HG03342 (cell line): ENCODE measurements at regions not wholly inside any gene's neighbourhood (a gene's known extent, or its start where the extent isn't known, plus 50 kb on each side); places are given as distances from the start of the nearest gene placed in this dataset.

ENCODE experiments used
- ATAC-seq: cut with Tn5 transposase; IDR thresholded peaks from one replicate; pipeline ENCODE4 v1.9.1; 2021; ENCODE audit warnings: mild to moderate bottlenecking, moderate library complexity; ENCODE audit not compliant: unreplicated experiment

DNA sequence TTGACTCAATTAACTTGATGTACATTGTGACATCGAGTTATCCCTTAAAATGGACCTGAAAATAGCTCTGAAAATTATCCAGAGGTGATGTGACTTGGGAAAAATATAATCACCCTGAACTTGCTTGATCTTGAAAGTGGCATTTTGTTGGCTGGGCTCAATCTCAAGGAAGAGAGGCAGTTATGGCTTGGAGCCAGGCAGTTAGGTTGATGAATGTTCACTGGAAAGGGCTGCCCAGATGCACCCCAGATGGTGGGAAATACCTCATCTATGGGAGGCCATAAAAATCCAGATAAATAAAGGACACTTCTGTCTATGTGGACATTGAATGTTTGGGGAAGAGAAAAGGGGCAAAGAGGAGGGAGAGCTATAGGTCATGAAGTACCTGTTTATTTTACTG is 55.7 kb upstream of the OR5AN1 start:
- no peak for ATAC-seq

DNA sequence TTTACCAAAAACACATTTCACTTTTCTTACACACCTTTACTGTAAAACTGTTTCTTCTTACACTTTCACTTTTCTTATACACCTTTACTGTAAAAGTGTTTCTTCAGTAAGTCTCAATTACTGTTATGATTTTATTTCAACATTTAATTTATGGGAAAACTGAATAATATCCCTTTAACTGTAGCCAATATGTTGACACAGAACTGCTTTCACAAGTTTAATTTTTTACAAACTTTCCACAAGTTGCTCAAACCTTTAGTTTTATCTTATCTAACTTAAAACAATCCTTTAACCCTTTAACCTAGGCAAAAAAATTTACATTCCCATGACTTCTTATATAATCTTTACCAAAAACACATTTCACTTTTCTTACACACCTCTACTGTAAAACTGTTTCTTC is 63.3 kb upstream of the OR5AN1 start:
- ATAC-seq, result no peak

DNA sequence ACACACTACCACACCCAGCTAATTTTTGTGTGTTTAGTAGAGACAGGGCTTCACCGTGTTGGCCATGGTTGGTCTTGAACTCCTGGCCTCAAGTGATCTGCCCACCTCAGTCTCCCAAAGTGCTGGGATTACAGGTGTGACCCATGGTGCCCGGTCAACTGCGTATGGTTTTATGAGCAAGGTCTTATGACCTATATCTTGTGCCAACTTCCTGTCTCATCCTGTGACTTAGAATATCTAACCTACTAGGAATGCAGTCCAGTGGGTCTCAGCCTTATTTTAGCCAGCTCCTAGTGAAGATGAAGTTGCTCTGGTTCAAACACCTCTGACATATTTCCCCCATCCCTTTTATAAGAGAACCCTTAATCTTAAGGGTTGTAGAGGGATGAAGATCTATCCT is 66.1 kb upstream of the OR5AN1 start:
- no peak for ATAC-seq

DNA sequence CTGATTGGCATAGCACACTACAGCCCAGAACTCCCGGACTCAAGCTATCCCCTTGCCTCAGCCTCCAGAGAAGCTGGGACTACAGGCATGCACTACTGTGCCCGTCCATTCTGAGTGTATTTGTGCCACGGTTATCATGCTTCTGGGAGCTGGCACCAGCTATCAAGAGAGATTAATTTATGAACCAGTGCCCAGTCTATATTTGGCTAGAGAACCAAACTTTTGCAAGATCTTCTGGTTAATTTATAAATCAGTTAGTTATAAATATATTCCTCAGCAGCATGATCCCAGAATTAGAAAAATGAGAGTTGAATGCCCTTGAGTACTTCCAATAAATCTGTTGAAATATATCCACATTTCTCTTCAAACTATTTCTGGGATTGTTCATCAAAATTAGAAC is 67.5 kb upstream of the OR5AN1 start:
- ATAC-seq, result no peak

DNA sequence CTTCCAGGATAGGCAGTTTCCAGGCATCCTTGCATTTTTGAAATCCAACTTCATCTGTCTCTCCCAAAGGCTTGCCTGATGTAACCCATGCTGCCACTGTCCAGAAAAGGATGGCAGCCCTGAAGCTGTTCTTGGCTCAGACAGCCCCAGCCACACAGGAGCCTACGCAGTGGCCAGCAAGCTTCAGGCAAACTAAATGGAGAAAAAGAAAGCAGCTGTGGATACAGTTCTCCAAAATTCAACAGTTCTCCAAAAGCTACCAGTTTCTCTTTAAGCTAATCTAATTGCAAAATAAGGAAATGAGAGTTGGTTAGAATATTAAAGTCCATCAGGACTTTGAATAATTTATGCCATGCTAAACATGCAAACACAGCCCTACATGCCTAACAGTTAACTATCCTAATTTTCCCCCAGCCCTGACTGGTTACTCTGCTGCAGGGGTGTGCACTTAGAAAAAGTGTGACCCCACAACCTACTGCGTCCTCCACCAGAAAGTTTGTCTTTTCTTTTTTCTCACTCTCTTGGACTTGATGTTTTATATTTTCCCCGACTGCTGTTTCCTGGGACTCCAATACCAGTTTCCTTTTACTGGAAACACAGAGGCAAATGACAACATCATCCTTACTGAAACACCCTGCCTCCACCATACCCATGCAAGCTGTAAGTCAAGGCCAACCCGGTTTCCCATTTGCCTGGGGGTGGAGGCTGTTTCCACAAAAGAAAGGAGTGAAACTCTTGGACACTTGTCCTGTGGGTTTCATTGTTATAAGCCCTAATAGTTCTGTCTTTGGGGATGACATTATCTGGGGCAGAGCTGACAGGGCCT is 69.1 kb upstream of the OR5AN1 start:
- no peak for ATAC-seq

DNA sequence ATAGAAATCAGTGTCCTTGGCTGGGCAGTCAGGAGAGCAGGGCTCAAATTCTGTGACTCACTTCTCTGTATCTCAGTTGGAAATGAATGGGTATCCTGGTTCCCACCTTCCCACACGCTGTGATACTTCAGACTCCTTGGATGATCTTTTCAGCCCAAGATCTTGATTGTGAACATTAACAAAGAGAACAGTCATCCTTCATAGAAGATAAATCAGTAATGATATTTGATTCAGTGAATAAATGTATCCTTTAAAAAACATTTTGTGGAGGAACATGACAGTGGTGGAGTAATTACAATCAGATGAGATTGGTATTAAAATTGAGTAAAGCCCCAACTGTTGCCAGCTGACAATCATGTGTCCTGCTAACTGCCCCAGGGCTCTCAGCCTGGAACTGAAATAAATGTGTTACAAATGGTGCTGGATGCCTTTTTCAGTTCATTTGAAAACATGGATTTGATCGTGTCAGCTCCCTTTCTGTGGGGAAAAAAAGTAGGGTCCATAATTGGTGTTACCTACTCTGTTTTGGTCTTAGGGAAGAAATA is 72.9 kb upstream of the OR5AN1 start:
- ATAC-seq, result no peak

DNA sequence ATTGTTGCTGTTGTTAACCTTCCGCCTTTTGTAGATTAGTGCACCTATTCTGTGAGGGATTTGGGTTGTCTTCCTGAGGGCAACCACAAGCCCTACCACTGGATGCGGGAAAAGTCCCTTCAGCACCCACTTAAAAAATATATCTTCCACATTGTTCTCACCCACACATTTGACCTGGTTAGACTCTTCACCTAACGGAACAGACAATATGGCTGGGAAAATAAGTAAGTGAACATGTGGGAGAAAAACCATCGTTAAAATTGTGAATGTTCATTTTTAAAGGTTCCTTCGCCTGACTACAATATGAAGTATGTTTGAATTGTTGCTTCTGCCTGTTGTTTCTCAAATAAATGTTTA is 72.0 kb upstream of the MPEG1 start:
- no peak for ATAC-seq

DNA sequence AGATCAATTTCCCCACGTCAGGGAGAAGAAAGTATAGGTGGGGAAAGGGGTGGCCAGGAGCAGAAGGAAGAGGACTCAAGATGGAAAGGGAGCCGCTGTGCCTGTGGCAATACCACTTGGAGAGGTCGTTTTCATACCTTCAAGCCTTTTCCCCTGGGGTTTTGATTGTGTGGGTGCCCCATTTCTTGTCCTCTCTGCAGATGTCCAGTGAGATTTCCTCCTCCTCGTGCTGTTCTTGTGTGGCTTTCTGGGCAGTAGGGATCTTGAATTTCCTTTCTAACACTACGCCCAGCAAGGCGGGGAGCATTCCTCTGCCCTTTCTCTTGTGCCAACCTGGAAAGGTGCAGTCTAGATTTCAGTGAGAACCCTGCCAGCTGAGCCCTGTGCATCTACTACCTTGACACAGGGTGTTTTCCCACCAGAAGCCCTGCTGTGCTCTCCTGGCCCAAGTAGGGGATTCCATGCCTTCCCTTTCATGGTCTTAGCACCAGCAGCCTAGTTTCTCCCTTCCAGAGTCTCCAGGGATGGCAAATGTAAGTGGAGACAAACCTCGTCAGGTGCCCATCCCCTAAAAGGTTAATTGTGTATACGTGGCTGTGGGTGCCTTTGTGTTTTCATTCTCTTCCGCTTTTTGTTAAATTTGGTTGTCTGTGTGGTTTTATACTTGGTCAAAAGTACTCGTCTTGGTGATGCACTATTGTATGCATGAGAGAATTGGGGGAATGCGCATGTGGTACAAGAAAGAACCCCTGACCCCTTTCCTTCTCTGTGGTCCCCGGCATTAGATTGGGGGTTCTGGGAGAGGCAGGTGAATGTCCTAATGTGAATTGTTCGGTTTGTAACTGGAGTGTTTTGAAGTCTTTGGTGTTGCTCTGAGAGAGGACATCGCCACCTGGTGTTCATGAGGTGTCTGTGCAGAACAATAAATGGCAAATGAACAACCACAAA is 71.4 kb upstream of the MPEG1 start:
- peak; percentile 73 for ATAC-seq

DNA sequence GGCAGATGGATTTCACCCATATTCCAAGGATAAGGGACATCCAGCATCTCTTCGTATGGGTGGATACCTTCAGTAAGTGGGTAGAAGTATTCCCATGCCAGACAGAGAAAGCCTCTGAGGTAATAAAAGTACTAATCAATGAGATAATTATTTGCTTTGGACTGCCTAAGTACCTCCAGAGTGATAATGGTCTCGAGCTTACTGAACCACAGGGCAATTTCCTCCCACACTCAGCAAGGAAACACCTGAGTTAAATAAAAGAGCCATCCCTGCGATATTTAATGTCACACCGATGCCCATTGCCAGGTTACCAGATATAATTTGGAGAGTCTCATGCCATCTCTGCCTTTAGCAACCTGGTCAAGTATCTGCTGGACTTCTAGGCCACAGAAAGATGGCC is 70.6 kb upstream of the MPEG1 start:
- ATAC-seq, result no peak

DNA sequence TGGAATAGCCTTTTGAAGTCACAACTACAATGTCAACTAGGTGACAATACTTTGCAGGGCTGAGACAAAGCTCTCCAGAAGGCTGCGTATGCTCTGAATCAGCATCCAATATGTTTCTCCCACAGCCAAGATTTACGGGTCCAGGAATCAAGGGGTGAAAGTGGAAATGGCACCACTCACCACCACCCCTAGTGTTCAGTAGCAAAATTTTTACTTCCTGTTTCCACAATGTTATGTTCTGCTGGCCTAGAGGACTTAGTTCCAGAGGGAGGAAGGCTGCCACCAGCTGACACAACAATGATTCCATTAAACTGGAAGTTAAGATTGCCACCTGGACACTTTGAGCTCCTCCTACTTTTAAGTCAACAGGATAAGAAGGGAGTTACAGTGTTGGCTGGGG is 68.5 kb upstream of the MPEG1 start:
- ATAC-seq, result no peak

DNA sequence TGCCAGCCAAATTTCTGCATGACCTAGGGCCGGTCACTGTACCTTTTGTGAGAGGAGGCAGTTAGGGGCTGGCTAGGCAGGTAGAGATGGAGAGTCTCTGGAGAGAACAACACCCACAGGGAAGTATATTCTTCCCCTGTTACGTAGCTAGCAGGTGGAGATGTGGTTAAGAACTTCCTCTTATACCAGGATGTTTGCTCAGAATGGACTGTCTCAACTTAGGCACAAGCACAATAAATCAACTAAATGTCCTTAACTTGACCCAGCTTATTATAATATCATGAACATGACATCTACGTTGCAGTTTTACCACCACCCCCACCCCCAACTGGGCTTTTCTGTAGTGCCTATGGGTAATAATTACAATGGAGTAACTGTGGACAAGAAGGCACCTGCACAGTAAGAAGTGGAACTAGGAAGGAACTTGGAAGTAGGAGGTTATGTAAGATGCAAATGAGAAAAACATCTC is 60.7 kb upstream of the MPEG1 start:
- peak; percentile 92 for ATAC-seq

DNA sequence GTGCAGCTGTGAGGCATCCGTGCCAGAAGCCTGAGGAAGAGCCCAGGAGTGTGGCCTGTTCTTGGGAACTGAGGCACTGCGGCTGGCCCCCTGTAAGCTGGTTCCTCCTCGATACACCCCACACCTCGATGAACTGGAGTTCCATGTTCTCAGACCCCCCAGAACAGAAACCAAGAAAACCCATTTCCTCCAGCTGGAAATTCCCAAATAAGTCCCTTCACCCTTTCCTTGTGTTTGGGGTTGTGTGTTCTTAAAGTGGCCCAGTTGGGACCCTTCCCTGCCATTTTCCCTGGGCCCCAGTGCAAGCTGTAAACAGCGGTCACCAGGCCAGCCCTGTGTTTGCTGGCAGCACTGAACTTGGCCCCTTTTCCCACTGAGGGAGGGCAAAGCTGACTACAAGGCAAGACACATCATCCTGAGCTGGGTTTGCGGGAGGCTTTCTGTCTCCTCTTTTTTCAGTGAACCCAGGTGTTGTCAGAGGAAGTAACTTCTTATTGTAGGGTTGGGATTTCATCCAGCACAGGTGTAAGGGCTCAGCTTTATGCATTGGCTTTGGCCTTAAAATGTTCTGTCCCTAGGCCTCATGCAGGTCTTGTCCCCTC is 60.1 kb upstream of the MPEG1 start:
- ATAC-seq, result peak; percentile 11

DNA sequence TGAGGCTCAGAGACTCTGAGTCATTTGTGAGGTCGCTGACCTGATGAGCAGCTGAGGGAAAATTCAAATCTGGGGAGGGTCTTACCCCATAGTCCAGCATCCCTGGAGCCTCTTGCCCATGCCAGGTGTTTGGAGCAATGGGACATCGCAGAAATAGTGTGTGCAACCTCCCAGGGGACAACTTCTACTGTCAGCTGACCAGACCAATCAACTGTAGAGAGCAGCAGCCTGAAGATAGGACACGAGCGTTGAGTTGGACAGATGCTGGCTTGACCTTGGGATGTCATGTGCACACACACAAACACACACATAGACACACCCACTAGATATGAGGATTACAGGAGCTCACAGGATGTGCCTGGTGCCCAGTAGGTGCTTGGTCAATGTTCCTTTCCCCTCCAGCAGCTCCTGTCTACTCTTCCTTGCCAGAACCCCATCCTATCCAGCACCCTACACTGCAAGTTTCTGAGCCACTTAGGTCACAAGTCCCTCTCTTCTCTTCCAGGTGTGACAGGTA is 59.1 kb upstream of the MPEG1 start:
- no peak for ATAC-seq

DNA sequence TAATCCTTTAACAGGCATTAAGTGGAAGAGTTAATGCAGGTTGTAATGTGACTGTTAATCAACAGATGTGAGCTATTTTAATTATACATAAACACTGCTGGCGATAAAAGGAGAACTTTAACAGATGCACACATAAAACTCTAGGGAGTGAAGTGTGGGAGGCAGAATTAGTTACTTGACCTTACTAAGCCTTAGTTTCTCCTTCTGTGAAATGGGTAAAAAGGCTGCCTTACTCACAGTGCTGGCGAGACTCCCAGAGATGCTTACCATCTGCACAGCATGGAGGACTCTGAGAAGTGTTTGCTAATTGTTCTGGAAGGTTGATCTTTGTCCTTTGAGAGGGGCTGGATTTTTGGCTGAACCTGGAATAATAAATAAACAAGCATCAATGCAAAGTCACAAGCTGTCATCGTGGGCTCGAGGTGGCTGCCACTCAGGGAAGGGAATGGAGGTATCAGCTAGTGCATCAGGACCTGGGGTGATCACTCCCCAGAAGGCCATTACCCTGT is 58.6 kb upstream of the MPEG1 start:
- ATAC-seq, result no peak

DNA sequence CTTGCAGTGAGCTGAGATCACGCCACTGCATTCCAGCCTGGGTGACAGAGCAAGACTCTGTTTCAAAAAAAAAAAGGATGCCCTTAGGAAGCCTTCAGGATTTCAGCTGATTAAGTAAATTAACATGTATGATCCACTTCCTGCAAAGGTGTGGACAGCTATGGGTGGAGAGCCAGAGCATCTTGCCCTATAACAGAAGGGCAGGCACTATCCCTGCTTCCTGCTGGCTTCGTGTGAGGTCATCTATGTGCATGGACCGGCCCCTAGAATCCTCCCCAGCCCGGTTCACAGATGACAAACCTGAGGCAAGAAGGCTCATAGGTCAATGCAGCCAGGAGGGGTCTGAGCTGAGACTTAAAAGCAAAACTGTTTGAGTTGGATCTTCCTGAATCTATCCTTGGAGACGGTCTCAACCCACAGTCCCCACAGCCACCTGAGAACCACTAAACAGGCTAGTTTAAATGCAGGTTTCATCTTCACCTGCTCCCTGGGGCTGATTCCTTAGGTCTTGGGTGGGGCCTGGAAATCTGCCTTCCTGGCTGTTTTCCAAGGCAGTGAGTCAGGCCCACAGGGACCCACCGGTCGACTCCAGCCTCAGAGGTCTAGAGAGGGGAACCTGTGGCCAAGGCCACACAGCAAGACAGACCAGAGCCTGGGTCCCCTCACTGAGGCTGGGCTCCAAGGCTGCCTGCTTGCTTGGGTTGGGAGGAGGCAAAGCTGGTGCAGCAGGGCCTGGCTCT is 55.2 kb upstream of the MPEG1 start:
- ATAC-seq, result no peak

DNA sequence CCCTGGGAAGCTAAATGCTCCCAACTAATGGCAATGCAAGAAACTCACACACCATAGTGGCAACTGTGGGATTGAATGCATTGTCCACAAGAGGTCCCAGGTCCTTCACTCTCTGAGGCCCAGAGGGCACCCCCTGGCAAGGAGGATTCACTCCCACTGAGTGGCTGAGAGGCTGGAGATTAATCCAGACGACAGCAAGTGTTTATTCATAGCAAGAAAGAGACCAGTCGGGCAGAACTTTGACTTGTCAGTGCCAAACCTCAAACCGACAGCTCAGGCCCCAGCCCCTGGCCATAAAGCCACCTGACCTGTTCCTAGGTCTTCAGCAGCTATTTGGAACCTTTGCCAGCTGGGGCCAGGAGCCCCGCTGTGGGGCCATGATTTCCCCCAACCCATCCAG is 54.5 kb upstream of the MPEG1 start:
- ATAC-seq, result peak; percentile 62

DNA sequence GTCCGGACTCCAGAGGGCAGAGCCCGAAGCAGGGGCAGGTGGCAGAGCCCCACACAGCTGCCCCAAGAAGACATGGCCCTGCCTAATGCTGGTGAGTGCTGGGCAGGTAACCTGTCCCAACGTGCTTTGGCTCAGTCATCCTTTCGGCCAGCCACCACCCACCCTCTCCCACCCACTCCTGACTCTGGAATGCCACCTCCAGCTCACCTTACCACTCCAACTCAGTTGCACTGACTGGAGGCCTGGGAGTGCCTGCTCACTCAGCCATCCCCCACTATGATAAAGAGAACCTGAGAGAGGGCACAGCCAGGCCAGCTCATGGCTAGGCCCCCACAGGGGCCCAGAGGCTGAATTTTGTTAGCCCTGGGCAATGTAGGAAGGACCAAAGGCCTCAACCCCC is 53.8 kb upstream of the MPEG1 start:
- no peak for ATAC-seq

DNA sequence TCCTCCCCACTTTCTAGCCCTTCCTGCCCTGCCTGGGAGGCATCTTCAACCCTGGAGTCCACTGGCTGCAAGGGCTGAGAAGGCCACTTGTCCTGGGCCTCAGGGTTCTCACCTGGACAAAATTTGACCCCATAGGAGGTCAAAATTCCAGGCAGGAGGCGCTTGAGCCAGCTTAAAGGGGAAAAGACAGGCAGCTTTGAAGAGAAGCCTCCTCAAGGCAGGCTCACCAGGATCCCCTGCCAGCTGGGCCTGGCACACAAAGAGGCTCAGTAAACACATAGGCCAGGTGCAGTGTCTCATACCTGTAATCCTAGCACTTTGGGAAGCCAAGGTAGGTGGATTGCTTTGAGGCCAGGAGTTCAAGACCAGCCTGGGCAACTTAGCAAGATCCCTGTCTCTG is 53.0 kb upstream of the MPEG1 start:
- no peak for ATAC-seq

DNA sequence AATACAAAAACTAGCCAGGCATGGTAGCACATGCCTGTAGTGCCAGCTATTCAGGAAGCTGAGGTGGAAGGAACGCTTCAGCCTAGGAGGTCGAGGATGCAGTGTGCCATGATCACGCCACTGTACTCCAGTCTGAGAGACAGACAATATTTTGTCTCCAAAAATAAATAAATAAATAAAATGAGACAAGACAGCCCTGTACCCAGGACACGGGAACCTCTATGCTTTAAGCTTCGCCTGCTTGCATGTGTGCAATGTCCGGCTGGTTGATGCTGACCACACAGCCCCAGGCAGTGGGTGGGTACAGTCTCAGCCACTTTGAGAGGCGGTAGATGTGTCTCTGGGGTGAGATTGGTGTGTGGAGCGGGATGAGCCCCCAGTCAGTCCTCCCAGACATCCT is 52.0 kb upstream of the MPEG1 start:
- no peak for ATAC-seq

DNA sequence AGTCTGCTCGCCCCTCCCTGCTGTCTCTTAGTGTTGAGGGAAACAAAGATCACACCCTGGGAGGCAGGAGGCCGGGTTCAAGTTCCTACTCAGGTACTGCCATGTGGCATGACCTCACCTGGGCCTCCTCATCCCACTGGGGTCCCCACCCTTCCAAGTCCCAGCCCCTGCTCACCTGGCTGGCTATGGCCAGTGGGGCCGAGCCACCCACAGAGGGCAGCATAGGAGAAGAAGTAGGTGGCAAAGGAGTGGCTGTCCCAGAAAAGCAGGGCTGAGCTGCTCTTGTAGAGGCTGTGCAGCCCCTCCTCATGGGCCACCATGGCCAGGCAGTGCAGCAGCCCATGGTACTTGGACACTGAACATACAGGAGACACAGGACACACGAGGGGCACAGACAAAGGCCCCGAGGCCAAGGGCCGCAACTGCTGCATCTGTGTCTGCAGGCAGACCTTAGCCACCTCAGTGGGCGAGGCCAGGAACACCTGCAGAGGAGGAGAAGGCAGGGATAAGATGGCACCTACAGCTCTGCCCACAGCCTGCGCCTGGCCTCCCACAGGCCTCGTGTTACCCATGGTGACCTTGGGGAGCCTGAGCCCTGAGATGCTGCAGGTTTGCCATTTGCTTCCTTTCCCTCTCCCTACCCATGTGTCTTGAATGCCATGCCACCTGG is 50.6 kb upstream of the MPEG1 start:
- no peak for ATAC-seq
